OCI-LY1 (cell line): ENCODE measurements at regions not wholly inside any gene's neighbourhood (a gene's known extent, or its start where the extent isn't known, plus 50 kb on each side); places are given as distances from the start of the nearest gene placed in this dataset.
A peak's percentile ranks its signal among the peaks of the same experiment; 100 is the strongest.

Source experiments
- H2AFZ ChIP-seq: fragments of 200-600 bp; sonication (generic), shearing (Covaris generic); 2 replicates; pipeline ENCODE4 v1.6.0; 2014; ENCODE audit warnings: antibody characterized with exemption, mild to moderate bottlenecking, low read length
- H3F3A ChIP-seq: fragments of 200-600 bp; sonication (generic), shearing (Covaris generic); 2 replicates; pipeline ENCODE4 v1.6.0; 2014; ENCODE audit warnings: mild to moderate bottlenecking, antibody characterized with exemption, low read length, moderate library complexity; ENCODE audit not compliant: insufficient read depth
- H3K27ac ChIP-seq: fragments of 200-600 bp; sonication (generic); 2 replicates; pipeline ENCODE4 v1.5.1; 2014; ENCODE audit warnings: low read length, mixed run types, mild to moderate bottlenecking, low read depth; ENCODE audit not compliant: poor library complexity, severe bottlenecking
- H3K27me3 ChIP-seq: fragments of 200-600 bp; sonication (generic); 2 replicates; pipeline ENCODE4 v1.6.0; 2014; ENCODE audit warnings: antibody characterized with exemption, mild to moderate bottlenecking, low read length, moderate library complexity; ENCODE audit not compliant: insufficient read depth
- H3K36me3 ChIP-seq: fragments of 200-600 bp; sonication (generic); 2 replicates; pipeline ENCODE4 v1.6.1; 2014; ENCODE audit warnings: mild to moderate bottlenecking, antibody characterized with exemption, low read length, moderate library complexity, mixed read lengths; ENCODE audit not compliant: insufficient read depth
- H3K4me1 ChIP-seq: fragments of 200-600 bp; sonication (generic); 2 replicates; pipeline ENCODE4 v1.5.1; 2014; ENCODE audit warnings: mild to moderate bottlenecking, low read length, moderate library complexity; ENCODE audit not compliant: insufficient read depth, severe bottlenecking
- H3K4me2 ChIP-seq: fragments of 200-600 bp; sonication (generic), shearing (Covaris generic); 2 replicates; pipeline ENCODE4 v1.6.1; 2014; ENCODE audit warnings: low read length
- H3K4me3 ChIP-seq: fragments of 200-600 bp; sonication (generic); 2 replicates; pipeline ENCODE4 v1.5.1; 2014; ENCODE audit warnings: low read length, low read depth, mild to moderate bottlenecking, mixed read lengths; ENCODE audit not compliant: poor library complexity, severe bottlenecking
- H3K79me2 ChIP-seq: fragments of 200-600 bp; shearing (Covaris generic); 2 replicates; pipeline ENCODE4 v1.6.1; 2016; ENCODE audit warnings: mixed run types, low read length, mixed read lengths; ENCODE audit not compliant: insufficient read depth
- H3K9ac ChIP-seq: fragments of 200-600 bp; sonication (generic), shearing (Covaris generic); 2 replicates; pipeline ENCODE4 v1.6.1; 2014; ENCODE audit warnings: mild to moderate bottlenecking, low read length, mixed read lengths
- H3K9me2 ChIP-seq: fragments of 200-600 bp; sonication (generic), shearing (Covaris generic); 2 replicates; pipeline ENCODE4 v1.6.1; 2014; ENCODE audit warnings: low read depth, mild to moderate bottlenecking, low read length, mixed read lengths
- H3K9me3 ChIP-seq: fragments of 200-600 bp; shearing (Covaris generic); 2 replicates; pipeline ENCODE4 v1.6.1; 2014; ENCODE audit warnings: low read length, mixed read lengths
- H4K20me1 ChIP-seq: fragments of 200-600 bp; sonication (generic), shearing (Covaris generic); 2 replicates; pipeline ENCODE4 v1.6.0; 2016; ENCODE audit warnings: mild to moderate bottlenecking, low read length; ENCODE audit not compliant: insufficient read depth
- CTCF ChIP-seq: fragments of 200-600 bp; sonication (generic), shearing (Covaris generic); IDR thresholded peaks from 2 replicates; pipeline ENCODE4 v1.5.1; 2017; ENCODE audit warnings: mild to moderate bottlenecking, antibody characterized with exemption, low read length, moderate library complexity, mixed read lengths
- EZH2 ChIP-seq: fragments of 200-600 bp; sonication (generic), shearing (Covaris generic); IDR thresholded peaks from 2 replicates; pipeline ENCODE4 v1.8.0; 2017; ENCODE audit warnings: borderline replicate concordance, mixed run types, mild to moderate bottlenecking, antibody characterized with exemption, low read length, moderate library complexity, mixed read lengths

GRCh38 chr3:148074946-148075345 lies 622.8 kb upstream of the AGTR1 start:
- no peaks in the 10 kb centered on the region for H3K36me3 ChIP-seq
- no peak overlapping the region for H3K27ac ChIP-seq
- H3K4me1 ChIP-seq = peaks cover 22% of the 10 kb centered on the region
- no peak overlapping the region for H3K4me2 ChIP-seq
- no peaks in the 10 kb centered on the region for H3F3A ChIP-seq
- no peak for TF ChIP-seq EZH2
- TF ChIP-seq CTCF = no peak
- H3K9ac ChIP-seq = no peak overlapping the region
- H2AFZ ChIP-seq = no peak overlapping the region
- H3K9me3 ChIP-seq = no peaks in the 10 kb centered on the region
- H4K20me1 ChIP-seq = no peaks in the 10 kb centered on the region
- H3K27me3 ChIP-seq = no peaks in the 10 kb centered on the region
- no peaks in the 10 kb centered on the region for H3K9me2 ChIP-seq
- H3K79me2 ChIP-seq = no peaks in the 10 kb centered on the region
- no peak overlapping the region for H3K4me3 ChIP-seq

- H3K27ac ChIP-seq = no peak overlapping the region
- peaks cover 22% of the 10 kb centered on the region for H3K4me1 ChIP-seq
- no peaks in the 10 kb centered on the region for H4K20me1 ChIP-seq
- no peak overlapping the region for H3K4me3 ChIP-seq
- no peaks in the 10 kb centered on the region for H3K9me3 ChIP-seq
- no peaks in the 10 kb centered on the region for H3F3A ChIP-seq
- H3K9me2 ChIP-seq = no peaks in the 10 kb centered on the region
- no peak for TF ChIP-seq EZH2
- TF ChIP-seq CTCF = peak; percentile 76
- H3K9ac ChIP-seq = no peak overlapping the region
- H3K4me2 ChIP-seq = no peak overlapping the region
- H3K36me3 ChIP-seq = no peaks in the 10 kb centered on the region
- no peaks in the 10 kb centered on the region for H3K79me2 ChIP-seq
- no peaks in the 10 kb centered on the region for H3K27me3 ChIP-seq
- no peak overlapping the region for H2AFZ ChIP-seq
These were observed 621.7 kb upstream of the AGTR1 start for GRCh38 chr3:148075771-148076716.

- H2AFZ ChIP-seq = 0 out of 2 replicates have a peak overlapping the region, but pooled peaks have one; percentile 8
- no peaks in the 10 kb centered on the region for H3K36me3 ChIP-seq
- H3K9me3 ChIP-seq = no peaks in the 10 kb centered on the region
- H3K27me3 ChIP-seq = no peaks in the 10 kb centered on the region
- no peaks in the 10 kb centered on the region for H3K9me2 ChIP-seq
- no peak overlapping the region for H3K27ac ChIP-seq
- TF ChIP-seq CTCF (peak; percentile 79; the same call in 1 of the 2 replicates), EZH2 (no peak)
- peaks cover 26% of the 10 kb centered on the region for H3K4me1 ChIP-seq
- H4K20me1 ChIP-seq = no peaks in the 10 kb centered on the region
- H3K4me2 ChIP-seq = no peak overlapping the region
- H3K9ac ChIP-seq = no peak overlapping the region
- no peak overlapping the region for H3K4me3 ChIP-seq
- H3K79me2 ChIP-seq = no peaks in the 10 kb centered on the region
- H3F3A ChIP-seq = no peaks in the 10 kb centered on the region
These were observed 620.3 kb upstream of the AGTR1 start for GRCh38 chr3:148077318-148077923.
